DOHH2 (cell line): ENCODE measurements at regions not wholly inside any gene's neighbourhood (a gene's known extent, or its start where the extent isn't known, plus 50 kb on each side); places are given as distances from the start of the nearest gene placed in this dataset.

Source experiments
- H3F3A ChIP-seq: fragments of 200-600 bp; sonication (generic), shearing (Covaris generic); 2 replicates; pipeline ENCODE4 v1.6.0; 2016; ENCODE audit warnings: antibody characterized with exemption, mild to moderate bottlenecking; ENCODE audit not compliant: control insufficient read depth, insufficient read depth
- H3K27ac ChIP-seq: fragments of 200-600 bp; sonication (generic); 2 replicates; pipeline ENCODE4 v1.5.1; 2014; ENCODE audit warnings: low read depth, mild to moderate bottlenecking, low read length, moderate library complexity
- H3K27me3 ChIP-seq: fragments of 200-600 bp; sonication (generic); 2 replicates; pipeline ENCODE4 v1.6.1; 2014; ENCODE audit warnings: mild to moderate bottlenecking, low read length, mixed read lengths; ENCODE audit not compliant: control insufficient read depth
- H3K36me3 ChIP-seq: fragments of 200-600 bp; sonication (generic); 2 replicates; pipeline ENCODE4 v1.6.1; 2014; ENCODE audit warnings: mild to moderate bottlenecking, low read length, moderate library complexity, mixed read lengths; ENCODE audit not compliant: control insufficient read depth
- H3K4me1 ChIP-seq: fragments of 200-600 bp; sonication (generic); 2 replicates; pipeline ENCODE4 v1.6.1; 2014; ENCODE audit warnings: mild to moderate bottlenecking, low read length, mixed read lengths; ENCODE audit not compliant: control insufficient read depth
- H3K4me2 ChIP-seq: fragments of 200-600 bp; sonication (generic); 2 replicates; pipeline ENCODE4 v1.6.0; 2014; ENCODE audit warnings: mild to moderate bottlenecking, low read length, moderate library complexity
- H3K4me3 ChIP-seq: fragments of 200-600 bp; sonication (generic); 2 replicates; pipeline ENCODE4 v1.5.1; 2014; ENCODE audit warnings: mild to moderate bottlenecking, low read length, mixed read lengths
- H3K79me2 ChIP-seq: fragments of 200-600 bp; sonication (generic); 2 replicates; pipeline ENCODE4 v1.6.1; 2014; ENCODE audit warnings: mild to moderate bottlenecking, low read length, mixed read lengths; ENCODE audit not compliant: control insufficient read depth
- H3K9me2 ChIP-seq: fragments of 200-600 bp; sonication (generic); replicated peaks from 2 replicates; pipeline ENCODE4 v1.6.1; 2014; ENCODE audit warnings: mild to moderate bottlenecking, low read length, mixed read lengths; ENCODE audit not compliant: control insufficient read depth
- H3K9me3 ChIP-seq: fragments of 200-600 bp; sonication (generic); 2 replicates; pipeline ENCODE4 v1.6.1; 2014; ENCODE audit warnings: antibody characterized with exemption, low read length, mixed read lengths; ENCODE audit not compliant: control insufficient read depth, insufficient read depth
- H4K20me1 ChIP-seq: fragments of 200-600 bp; sonication (generic); 2 replicates; pipeline ENCODE4 v1.6.0; 2014; ENCODE audit warnings: low read depth, mild to moderate bottlenecking, antibody characterized with exemption, low read length, moderate library complexity; ENCODE audit not compliant: control insufficient read depth, insufficient read depth
- CTCF ChIP-seq: fragments of 200-600 bp; sonication (generic); IDR thresholded peaks from one replicate; pipeline ENCODE4 v1.5.1; 2014; ENCODE audit warnings: antibody characterized with exemption, mild to moderate bottlenecking, low read depth, low read length; ENCODE audit not compliant: poor library complexity, severe bottlenecking
- EZH2phosphoT487 ChIP-seq: fragments of 200-600 bp; sonication (generic); IDR thresholded peaks from 2 replicates; pipeline ENCODE4 v1.6.1; 2017; ENCODE audit warnings: borderline replicate concordance, mild to moderate bottlenecking, antibody characterized with exemption, low read length, moderate library complexity, mixed read lengths

- no peak for TF ChIP-seq CTCF
- TF ChIP-seq EZH2phosphoT487 = no peak
- no peak overlapping the region for H3K4me3 ChIP-seq
- H3K27ac ChIP-seq = no peak overlapping the region
- no peaks in the 10 kb centered on the region for H3K79me2 ChIP-seq
- H3F3A ChIP-seq = no peaks in the 10 kb centered on the region
- no peaks in the 10 kb centered on the region for H4K20me1 ChIP-seq
- no peaks in the 10 kb centered on the region for H3K9me3 ChIP-seq
- no peaks in the 10 kb centered on the region for H3K4me1 ChIP-seq
- no peaks in the 10 kb centered on the region for H3K9me2 ChIP-seq
- H3K36me3 ChIP-seq = no peaks in the 10 kb centered on the region
- H3K27me3 ChIP-seq = no peaks in the 10 kb centered on the region
- no peak overlapping the region for H3K4me2 ChIP-seq
These were observed 1097.3 kb upstream of the FLRT2 start for GRCh38 chr14:84432676-84433075.

GRCh38 chr14:84433961-84434360 is 1096.0 kb upstream of the FLRT2 start:
- H3K9me2 ChIP-seq = no peaks in the 10 kb centered on the region
- no peaks in the 10 kb centered on the region for H3K9me3 ChIP-seq
- H3K27me3 ChIP-seq = no peaks in the 10 kb centered on the region
- H3K4me2 ChIP-seq = no peak overlapping the region
- no peaks in the 10 kb centered on the region for H3K4me1 ChIP-seq
- no peak overlapping the region for H3K27ac ChIP-seq
- H3K36me3 ChIP-seq = no peaks in the 10 kb centered on the region
- H3K4me3 ChIP-seq = no peak overlapping the region
- no peak for TF ChIP-seq CTCF
- TF ChIP-seq EZH2phosphoT487 = no peak
- H3F3A ChIP-seq = no peaks in the 10 kb centered on the region
- H3K79me2 ChIP-seq = no peaks in the 10 kb centered on the region
- no peaks in the 10 kb centered on the region for H4K20me1 ChIP-seq

- no peaks in the 10 kb centered on the region for H3K9me2 ChIP-seq
- no peaks in the 10 kb centered on the region for H4K20me1 ChIP-seq
- H3K4me2 ChIP-seq = no peak overlapping the region
- H3K27me3 ChIP-seq = no peaks in the 10 kb centered on the region
- no peaks in the 10 kb centered on the region for H3F3A ChIP-seq
- H3K9me3 ChIP-seq = no peaks in the 10 kb centered on the region; the same call in 1 of the 2 replicates
- no peaks in the 10 kb centered on the region for H3K4me1 ChIP-seq
- H3K4me3 ChIP-seq = no peak overlapping the region
- H3K36me3 ChIP-seq = no peaks in the 10 kb centered on the region
- no peaks in the 10 kb centered on the region for H3K79me2 ChIP-seq
- no peak overlapping the region for H3K27ac ChIP-seq
- no peak for TF ChIP-seq EZH2phosphoT487
- TF ChIP-seq CTCF = no peak
These were observed 1094.1 kb upstream of the FLRT2 start for GRCh38 chr14:84435820-84436324.

GRCh38 chr14:84436528-84436927 is 1093.4 kb upstream of the FLRT2 start:
- H4K20me1 ChIP-seq = no peaks in the 10 kb centered on the region
- no peak overlapping the region for H3K27ac ChIP-seq
- no peaks in the 10 kb centered on the region for H3K79me2 ChIP-seq
- H3K9me3 ChIP-seq = no peaks in the 10 kb centered on the region; the same call in 1 of the 2 replicates
- H3K4me2 ChIP-seq = no peak overlapping the region
- no peaks in the 10 kb centered on the region for H3K4me1 ChIP-seq
- H3K4me3 ChIP-seq = no peak overlapping the region
- no peaks in the 10 kb centered on the region for H3K36me3 ChIP-seq
- H3F3A ChIP-seq = no peaks in the 10 kb centered on the region
- H3K27me3 ChIP-seq = no peaks in the 10 kb centered on the region
- TF ChIP-seq CTCF (no peak), EZH2phosphoT487 (no peak)
- no peaks in the 10 kb centered on the region for H3K9me2 ChIP-seq
